Islet precursor cell (in vitro differentiated cells): ENCODE measurements at regions not wholly inside any gene's neighbourhood (a gene's known extent, or its start where the extent isn't known, plus 50 kb on each side); places are given as distances from the start of the nearest gene placed in this dataset.

Experiments
- DNase-seq: peaks from one replicate; pipeline ENCODE4 v3.0.0-alpha.2; 2018

DNA sequence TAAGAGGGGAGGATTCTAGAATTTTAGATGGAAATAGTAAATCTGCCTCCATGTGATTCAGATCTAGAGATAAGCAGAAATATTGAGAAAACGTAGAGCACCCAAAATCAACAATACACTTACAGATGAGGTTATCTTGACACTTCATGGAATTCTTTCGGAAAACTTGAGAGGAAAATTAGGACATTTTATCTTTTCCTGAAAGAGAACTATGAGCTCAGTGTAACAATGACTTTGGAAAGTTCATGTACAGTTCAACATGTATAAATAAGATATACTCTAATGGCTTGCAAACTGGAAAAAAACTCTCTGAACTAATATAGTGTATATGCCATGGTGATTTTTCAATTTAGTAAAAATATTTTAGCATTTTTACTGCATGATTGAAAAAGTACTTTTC is 338.1 kb upstream of the NEGR1 start:
- DNase-seq: no peak

- DNase-seq: no peak
Observed at GRCh38 chr1:72606216-72606810, 324.0 kb upstream of the NEGR1 start.

GRCh38 chr1:72601035-72601674 is 318.8 kb upstream of the NEGR1 start:
- DNase-seq: no peak

- no peak for DNase-seq
Observed at GRCh38 chr1:72586023-72586685, 303.8 kb upstream of the NEGR1 start.

GRCh38 chr1:72579629-72580028 is 297.3 kb upstream of the NEGR1 start:
- no peak for DNase-seq

DNA sequence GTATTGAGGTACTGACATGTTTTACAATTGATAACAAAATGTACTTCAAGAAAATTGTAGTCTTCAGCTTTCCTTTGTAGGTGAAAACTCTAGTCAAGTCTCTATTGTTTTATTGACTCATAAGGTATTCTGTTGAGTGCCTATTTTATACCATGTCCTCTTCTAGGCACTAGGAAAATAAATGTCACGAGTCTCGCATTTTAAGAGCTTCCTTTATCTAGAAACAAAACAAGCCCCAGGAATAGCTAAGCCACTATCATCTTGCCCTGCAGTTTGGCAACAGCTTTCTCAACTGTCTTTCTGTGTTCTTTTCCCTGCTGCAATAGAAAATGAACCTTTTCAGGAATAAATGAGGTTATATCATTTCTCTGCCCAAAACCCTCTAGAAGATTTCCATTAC is 288.5 kb upstream of the NEGR1 start:
- no peak for DNase-seq

- DNase-seq: no peak
Observed at GRCh38 chr1:72568113-72568512, 285.8 kb upstream of the NEGR1 start.

DNA sequence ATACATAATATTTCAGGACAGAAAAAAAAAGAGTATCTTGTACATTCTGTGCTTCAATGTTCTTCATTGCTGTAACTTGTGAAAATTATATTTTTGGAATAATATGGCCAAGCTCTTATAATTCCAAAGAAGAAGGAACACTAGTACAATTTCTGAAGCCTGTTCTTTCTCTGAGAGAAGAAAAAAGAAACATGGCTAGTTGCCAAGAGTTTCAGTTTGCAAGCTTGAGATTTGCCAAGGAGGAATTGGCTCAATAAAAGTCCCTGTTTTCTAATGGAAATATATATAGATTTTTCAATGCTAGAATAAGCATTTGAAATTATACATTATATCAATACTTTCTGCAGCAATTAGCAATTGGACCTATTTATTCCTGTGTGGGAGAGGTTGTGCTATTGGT is 285.2 kb upstream of the NEGR1 start:
- no peak for DNase-seq

DNA sequence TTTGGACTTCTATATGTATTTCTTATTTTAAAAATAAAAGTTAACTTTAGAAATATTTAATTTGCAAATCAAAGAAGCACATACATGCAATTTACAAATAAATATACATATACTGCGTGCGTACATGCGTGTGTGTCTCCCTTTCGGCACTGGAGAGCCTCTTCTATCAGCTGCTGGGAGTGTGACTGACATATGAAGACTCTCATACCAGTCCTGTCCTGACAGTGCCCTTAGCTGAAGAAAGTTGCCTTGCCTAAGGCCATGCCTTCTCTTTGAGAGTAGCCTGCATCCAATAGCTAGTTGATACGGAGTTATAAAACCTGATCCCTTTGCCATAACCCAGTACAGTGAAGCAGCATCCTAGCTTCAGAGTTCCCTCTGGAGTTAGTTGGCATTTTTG is 282.4 kb upstream of the NEGR1 start:
- DNase-seq: no peak

DNA sequence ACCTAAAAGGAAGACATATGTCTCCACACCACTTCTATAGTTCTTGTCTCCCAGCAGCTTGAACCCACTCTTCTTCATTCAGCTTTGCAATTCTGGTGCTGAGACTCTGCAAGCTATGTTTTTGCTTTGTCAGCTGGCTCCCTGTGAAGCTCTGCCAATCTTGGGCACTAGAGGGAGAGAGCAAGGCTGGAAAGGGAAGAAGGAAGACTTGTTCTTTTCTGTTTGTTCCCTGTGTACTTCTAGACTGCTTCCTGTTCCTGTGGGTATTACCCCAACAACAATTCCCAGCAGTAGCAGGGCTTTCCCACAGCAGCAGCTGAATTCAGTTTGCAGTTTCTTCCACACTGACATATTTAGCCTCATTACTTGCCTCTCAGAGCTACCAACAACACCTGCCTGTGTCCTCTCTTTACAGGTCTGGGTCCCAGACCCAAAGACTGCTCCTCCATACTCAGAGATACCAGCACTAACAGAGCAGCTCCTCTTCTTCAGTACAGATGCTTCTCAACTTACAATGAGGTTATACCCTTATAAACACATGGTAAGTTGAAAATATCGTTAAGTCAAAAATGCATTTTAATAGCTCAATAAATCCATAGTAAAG is 275.2 kb upstream of the NEGR1 start:
- DNase-seq: peak; percentile 63

DNA sequence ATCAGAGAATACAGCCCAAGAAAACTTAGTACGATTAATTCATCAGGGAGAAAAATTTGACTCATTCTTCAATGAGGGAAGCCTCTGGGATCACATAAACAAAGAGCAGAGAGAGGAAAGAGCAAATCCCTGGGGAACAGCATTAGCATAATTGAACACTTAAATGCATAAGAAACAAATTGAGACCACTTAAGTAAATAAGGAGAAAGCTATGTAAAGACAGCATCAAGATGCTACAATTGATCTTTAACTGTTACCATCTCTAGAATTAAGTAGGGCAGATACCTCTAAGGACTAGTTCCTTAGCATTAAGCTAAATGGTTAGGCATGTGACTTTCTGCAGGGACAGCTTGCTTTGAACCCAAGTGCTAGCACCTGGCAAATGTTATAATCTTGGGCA is 265.1 kb upstream of the NEGR1 start:
- DNase-seq: no peak

DNA sequence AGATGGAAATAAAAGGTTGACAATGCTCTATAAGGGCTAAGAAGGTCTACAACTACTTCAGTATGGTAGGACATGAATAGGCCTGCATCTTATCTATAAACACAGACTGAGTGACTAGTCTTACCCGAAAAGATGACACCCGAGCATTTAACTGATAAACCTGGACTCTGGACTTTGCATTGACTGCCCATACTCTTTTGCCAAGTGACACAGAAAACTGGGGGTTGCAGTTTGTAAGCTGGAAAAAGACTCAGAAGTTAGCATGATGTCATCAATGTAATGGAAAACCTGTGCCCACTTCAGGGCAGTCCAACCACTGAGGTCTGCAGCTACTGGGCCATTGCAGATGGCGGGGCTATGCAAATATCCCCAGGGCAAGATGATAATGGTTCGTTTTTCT is 258.3 kb upstream of the NEGR1 start:
- no peak for DNase-seq

GRCh38 chr1:72535470-72535869 is 253.1 kb upstream of the NEGR1 start:
- no peak for DNase-seq

- DNase-seq: no peak
Observed at GRCh38 chr1:72530646-72531045, 248.3 kb upstream of the NEGR1 start.

- no peak for DNase-seq
Observed at GRCh38 chr1:72526926-72527325, 244.6 kb upstream of the NEGR1 start.

DNA sequence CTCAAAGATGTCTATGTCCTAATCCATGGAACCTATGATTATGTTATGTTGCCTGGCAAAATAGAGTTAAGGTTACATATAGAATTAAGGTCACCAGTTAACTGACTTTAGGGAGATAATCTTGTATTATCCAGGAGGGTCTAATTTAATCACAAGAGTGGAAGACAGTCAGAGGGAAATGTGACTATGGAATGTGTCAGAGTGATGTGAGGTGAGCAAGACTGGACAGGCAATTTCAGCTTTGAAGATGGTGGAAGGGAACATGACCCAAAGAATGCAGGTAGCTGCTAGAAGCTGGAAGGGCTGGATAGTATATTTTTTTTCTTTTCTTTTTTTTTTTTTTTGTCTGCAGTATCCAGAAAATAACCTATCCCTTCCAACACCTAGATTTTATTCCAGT is 241.7 kb upstream of the NEGR1 start:
- no peak for DNase-seq

- no peak for DNase-seq
Observed at GRCh38 chr1:72521659-72522058, 239.3 kb upstream of the NEGR1 start.

DNA sequence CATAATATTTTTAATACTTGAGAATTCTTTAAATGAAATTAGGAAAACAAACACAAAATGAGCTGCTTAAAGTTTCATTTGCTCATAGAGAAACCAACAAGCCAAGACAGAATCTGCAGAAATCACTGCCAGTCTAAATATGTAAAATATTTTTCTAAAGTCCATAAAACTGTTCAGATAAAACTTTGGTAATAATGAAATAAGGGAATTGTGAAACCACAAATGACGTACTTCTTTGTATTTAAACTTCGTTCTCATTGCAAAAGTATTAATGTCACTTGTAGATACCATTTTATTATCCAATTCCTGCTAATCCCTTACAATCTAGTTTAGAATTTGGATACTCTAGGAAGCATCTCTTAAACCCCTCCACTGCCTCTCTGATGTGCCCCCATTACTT is 234.5 kb upstream of the NEGR1 start:
- no peak for DNase-seq

- no peak for DNase-seq
Observed at GRCh38 chr1:72516264-72516663, 233.9 kb upstream of the NEGR1 start.

DNA sequence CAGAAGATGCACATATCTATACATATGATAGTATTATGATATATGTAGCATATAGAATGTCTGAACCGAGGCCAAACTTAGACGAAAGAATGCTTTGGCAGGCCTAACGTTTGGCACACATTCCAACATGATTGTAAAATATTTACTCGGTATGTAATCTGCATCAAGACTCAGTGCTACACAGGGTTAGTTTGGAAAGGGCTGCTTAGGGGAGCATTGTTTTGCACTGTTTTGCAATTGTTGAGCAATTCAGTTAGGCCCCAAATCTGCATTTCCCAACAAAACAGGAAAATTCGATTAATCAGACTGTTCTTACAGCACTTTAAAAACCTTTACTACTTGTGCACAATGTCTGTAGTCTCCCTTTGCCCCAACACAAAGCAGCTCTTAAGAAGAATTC is 216.0 kb upstream of the NEGR1 start:
- no peak for DNase-seq

GRCh38 chr1:72489801-72490200 is 207.5 kb upstream of the NEGR1 start:
- no peak for DNase-seq

GRCh38 chr1:72485801-72486200 is 203.5 kb upstream of the NEGR1 start:
- DNase-seq: no peak

DNA sequence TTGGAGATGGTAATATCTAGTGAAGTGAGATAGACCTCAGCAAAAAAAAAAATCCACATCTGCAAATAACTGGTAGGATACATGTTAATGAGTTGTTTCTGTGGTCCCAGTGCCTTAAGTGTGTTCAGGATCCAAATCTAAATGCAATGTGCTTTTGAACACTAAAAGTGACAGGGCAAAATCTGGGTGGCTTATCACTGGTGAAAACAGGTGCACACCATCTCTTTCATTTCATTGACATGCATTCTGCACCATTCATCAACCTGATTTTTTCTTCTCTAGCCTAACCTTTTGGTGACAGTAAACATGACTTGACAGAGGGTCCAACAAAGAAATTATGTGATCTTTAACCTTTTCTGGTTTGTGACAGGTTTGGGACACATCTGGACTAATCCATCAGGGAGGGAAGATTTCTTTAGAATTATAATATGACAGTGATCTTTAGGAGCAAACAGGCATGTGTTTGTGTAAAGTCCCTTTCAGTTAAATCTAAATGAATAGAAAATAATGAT is 201.6 kb upstream of the NEGR1 start:
- DNase-seq: no peak
